PFSK-1 (cell line): ENCODE measurements at regions not wholly inside any gene's neighbourhood (a gene's known extent, or its start where the extent isn't known, plus 50 kb on each side); places are given as distances from the start of the nearest gene placed in this dataset.

ENCODE experiments used
- FOXP2 ChIP-seq: optimal IDR thresholded peaks from 2 replicates; pipeline ENCODE3; 2011; ENCODE audit warnings: borderline replicate concordance, control low read depth, inconsistent platforms; ENCODE audit not compliant: insufficient read depth; ENCODE audit errors: extremely low read length, extremely low read depth
- POLR2AphosphoS5 ChIP-seq: IDR thresholded peaks from 2 replicates; pipeline ENCODE4 v1.6.1; 2012; ENCODE audit warnings: low read depth, mild to moderate bottlenecking, control low read depth, low read length, moderate library complexity
- REST ChIP-seq, 2 experiments: IDR thresholded peaks; 2 replicates each; pipeline versions ENCODE4 v1.6.1 to v1.8.0; 2011 to 2012; ENCODE audit warnings: low read depth in 2 of 2, low read length in 2 of 2, control low read depth in 1 of 2, inconsistent platforms in 1 of 2, mild to moderate bottlenecking in 1 of 2, moderate library complexity in 1 of 2; ENCODE audit not compliant: insufficient read depth in 1 of 2
- SIN3A ChIP-seq: IDR thresholded peaks from 2 replicates; pipeline ENCODE4 v1.6.1; 2012; ENCODE audit warnings: mild to moderate bottlenecking, low read length, moderate library complexity, borderline replicate concordance; ENCODE audit not compliant: insufficient read depth
- TAF1 ChIP-seq: IDR thresholded peaks from 2 replicates; pipeline ENCODE4 v1.6.1; 2012; ENCODE audit warnings: low read length, control low read depth, borderline replicate concordance; ENCODE audit not compliant: insufficient read depth

DNA sequence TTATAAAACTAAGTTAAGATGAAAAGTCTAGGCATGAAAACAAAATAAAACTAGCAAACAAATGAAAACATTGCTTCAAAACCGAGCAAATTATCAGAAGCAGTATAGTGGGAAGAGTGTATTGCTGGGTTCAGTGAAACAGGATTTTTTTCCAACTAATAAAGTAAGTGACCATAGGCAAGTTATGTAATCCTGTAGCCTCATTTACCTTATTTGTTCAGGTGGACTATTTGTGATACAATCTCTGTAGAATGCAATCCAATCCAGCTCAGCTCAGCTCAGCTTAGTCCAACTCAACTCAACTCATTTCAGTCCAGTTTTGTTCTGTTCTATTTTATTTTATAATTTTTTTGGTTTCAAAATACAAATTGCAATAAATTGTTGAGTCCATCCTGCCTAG lies 276.7 kb upstream of the LRIG3 start:
- no peak for TF ChIP-seq TAF1
- no peak for TF ChIP-seq REST (IDR thresholded peaks at IDR 0.05; ENCODE audit: insufficient read depth in 1 of 2, low read depth in 2 of 2, low read length in 2 of 2)
- no peak for TF ChIP-seq FOXP2
- TF ChIP-seq SIN3A: no peak
- no peak for TF ChIP-seq POLR2AphosphoS5

- TF ChIP-seq FOXP2 (no peak), SIN3A (no peak), REST (IDR thresholded peaks at IDR 0.05; ENCODE audit: insufficient read depth in 1 of 2, low read depth in 2 of 2, low read length in 2 of 2) (no peak), POLR2AphosphoS5 (no peak), TAF1 (no peak)
Measured at GRCh38 chr12:59194794-59195193, 274.5 kb upstream of the LRIG3 start.

DNA sequence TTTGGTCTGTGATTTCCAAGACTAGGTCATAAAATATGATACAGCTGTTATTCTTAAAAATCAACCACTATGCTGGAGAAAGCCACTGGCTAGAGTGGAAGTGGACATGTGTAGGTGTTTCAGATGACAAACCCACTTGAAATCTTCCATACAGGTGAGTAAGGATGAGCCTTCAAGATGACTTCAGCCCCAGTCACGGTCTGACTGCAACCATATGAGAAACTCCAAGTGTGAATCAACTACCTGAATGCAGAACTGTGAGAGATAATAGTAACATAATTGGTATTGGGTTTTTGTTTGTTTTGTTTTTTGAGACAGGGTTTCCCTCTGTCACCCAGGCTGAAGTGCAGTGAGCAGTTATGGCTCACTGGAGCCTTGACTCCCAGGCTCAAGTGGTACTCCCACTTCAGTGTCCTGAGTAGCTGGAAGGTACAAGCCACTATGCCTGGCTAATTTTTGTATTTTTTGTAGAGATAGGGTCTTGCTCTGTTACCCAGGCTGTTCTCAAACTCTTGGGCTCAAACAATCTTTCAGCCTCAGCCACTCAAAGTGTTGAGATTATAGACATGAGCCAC lies 273.3 kb upstream of the LRIG3 start:
- TF ChIP-seq POLR2AphosphoS5: no peak

DNA sequence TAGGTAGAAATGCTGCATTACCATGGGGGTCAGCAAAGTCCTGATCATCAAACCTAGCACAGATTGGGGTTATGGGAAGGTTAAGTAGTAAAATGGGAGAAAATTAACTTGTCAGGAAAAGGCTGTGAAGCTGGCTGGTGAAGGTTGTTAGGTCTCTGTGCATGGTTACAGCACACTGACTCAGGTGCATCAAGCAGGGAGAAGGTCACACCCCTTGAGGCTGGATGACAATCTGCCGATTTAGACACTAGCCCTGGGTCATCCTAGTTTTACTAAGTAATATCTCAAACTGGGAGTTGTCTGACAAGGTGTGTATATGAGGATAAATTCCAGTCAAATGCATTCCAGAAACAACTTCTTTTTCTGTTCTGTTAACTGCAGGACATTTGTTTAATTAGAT lies 271.1 kb upstream of the LRIG3 start:
- TF ChIP-seq FOXP2 (no peak), SIN3A (no peak), POLR2AphosphoS5 (no peak), TAF1 (no peak), REST (IDR thresholded peaks at IDR 0.05; ENCODE audit: insufficient read depth in 1 of 2, low read depth in 2 of 2, low read length in 2 of 2) (no peak)

DNA sequence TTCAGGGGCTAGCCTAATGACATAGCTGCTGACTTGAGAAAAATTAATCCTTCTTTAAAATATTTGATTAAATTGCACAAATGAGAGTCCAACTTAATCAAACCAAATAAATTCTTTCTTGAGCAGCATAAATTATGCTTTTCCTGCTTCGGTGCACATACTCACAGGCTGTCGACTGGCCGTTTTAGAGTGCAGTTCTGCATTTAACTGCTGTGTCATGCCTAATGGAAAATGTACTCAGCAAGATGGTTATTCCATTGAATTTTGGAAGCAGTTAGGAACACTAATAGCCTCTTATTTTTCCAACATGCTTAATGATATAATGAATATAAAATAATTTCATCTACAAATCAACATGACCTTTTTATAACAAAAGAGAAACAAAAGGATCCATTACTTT lies 266.1 kb upstream of the LRIG3 start:
- TF ChIP-seq REST (IDR thresholded peaks at IDR 0.05; ENCODE audit: insufficient read depth in 1 of 2, low read depth in 2 of 2, low read length in 2 of 2) (no peak), TAF1 (no peak), SIN3A (no peak), POLR2AphosphoS5 (no peak), FOXP2 (no peak)
